Body of pancreas (tissue), 4 donors: ENCODE measurements at regions not wholly inside any gene's neighbourhood (a gene's known extent, or its start where the extent isn't known, plus 50 kb on each side); places are given as distances from the start of the nearest gene placed in this dataset.

Source experiments
- ATAC-seq: fragments of 150-250 bp; one replicate; pipeline ENCODE4 v1.9.1; 2016
- DNase-seq, 4 donors: peaks; one replicate each; pipeline ENCODE4 v3.0.0-alpha.2; 2019
- H3K27ac ChIP-seq, 4 donors: fragments of 200-600 bp; sonication (generic); 1 replicate in 3 of 4; 2 replicates in 1 of 4; pipeline versions ENCODE4 v1.5.1 to v1.6.1; 2016 to 2019; ENCODE audit warnings: mild to moderate bottlenecking in 1 of 4, mixed read lengths in 1 of 4, moderate library complexity in 1 of 4
- H3K27me3 ChIP-seq, 2 donors: fragments of 200-600 bp; sonication (generic); one replicate each; pipeline ENCODE4 v1.6.0; 2016; ENCODE audit warnings: mild to moderate bottlenecking in 1 of 2
- H3K36me3 ChIP-seq, 2 donors: fragments of 200-600 bp; sonication (generic); replicated peaks in 1 of 2; 2 replicates each; pipeline ENCODE4 v1.5.1; 2016; ENCODE audit warnings: low read depth in 2 of 2; ENCODE audit not compliant: insufficient read depth in 1 of 2
- H3K4me1 ChIP-seq: fragments of 200-600 bp; sonication (generic); one replicate; pipeline ENCODE4 v1.6.0; 2016
- H3K4me3 ChIP-seq, 2 donors: fragments of 200-600 bp; sonication (generic); 1 replicate in 1 of 2; 2 replicates in 1 of 2; pipeline ENCODE4 v1.5.1; 2016 to 2019
- H3K9me3 ChIP-seq, 3 donors: fragments of 200-600 bp; sonication (generic); 1 replicate in 2 of 3; 2 replicates in 1 of 3; pipeline ENCODE4 v1.5.1; 2016
- CTCF ChIP-seq, 7 experiments: fragments of 450-650 bp in 4 of 7; fragments of 200-600 bp in 3 of 7; sonication (generic) in 3 of 7; IDR thresholded peaks; one replicate each; pipeline ENCODE4 v1.5.1; 2016 to 2019; ENCODE audit warnings: antibody characterized with exemption in 7 of 7
- POLR2A ChIP-seq, 3 donors: fragments of 450-650 bp; IDR thresholded peaks; one replicate each; pipeline ENCODE4 v1.6.1; 2016; ENCODE audit warnings: antibody characterized with exemption in 3 of 3, mild to moderate bottlenecking in 2 of 3
- WGBS, 2 donors: methylation state at CpG; one replicate each; pipeline ENCODE4 v1.1.5; 2017; 5-methylcytosine and 5-hydroxymethylcytosine counted together
- intact Hi-C: fragments of 100-400 bp; cut with DNase I; formaldehyde crosslinking; loops from one replicate; pipeline ENCODE4 v1.15.1; 2023

DNA sequence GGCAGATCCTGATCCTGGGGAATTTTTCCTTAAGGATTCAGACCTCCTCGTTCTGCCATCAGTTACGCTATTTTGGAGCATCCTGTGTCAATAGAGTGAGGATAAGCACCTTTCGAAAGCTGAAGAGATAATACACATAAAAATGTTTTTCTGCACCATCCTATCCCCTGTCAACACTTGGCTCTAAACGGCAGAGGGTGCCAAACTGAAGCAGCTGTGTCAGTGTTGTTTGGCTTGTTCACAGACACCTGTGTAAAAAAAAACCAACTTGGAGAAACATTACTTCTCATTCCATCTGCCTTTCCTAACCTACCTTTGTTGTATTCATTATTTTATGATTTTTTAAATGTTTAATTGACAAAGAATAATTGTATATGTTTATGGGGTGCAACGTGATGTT, 417.0 kb upstream of the DDI1 start:
- no peaks in the 10 kb centered on the region for H3K9me3 ChIP-seq
- no peak for ATAC-seq
- H3K4me3 ChIP-seq = no peak overlapping the region
- intact Hi-C loops = no loop called here
- H3K27me3 ChIP-seq = no peaks in the 10 kb centered on the region
- no peak overlapping the region for H3K27ac ChIP-seq
- no peak for TF ChIP-seq POLR2A (IDR thresholded peaks at IDR 0.05)
- TF ChIP-seq CTCF (IDR thresholded peaks at IDR 0.05) = peak in 4 of 7 experiments; percentile 7 to 30 (median 12)
- no peaks in the 10 kb centered on the region for H3K36me3 ChIP-seq
- 27 to 41% methylated on average over 5 of the region's 5 CpGs for WGBS, 2 donors
- DNase-seq = peak in 2 of 4 donors; percentile 13 to 45
- no peaks in the 10 kb centered on the region for H3K4me1 ChIP-seq

- H3K4me3 ChIP-seq = no peak overlapping the region
- no peak for DNase-seq
- no peak overlapping the region for H3K27ac ChIP-seq
- TF ChIP-seq POLR2A (IDR thresholded peaks at IDR 0.05) = no peak
- no peak for TF ChIP-seq CTCF (IDR thresholded peaks at IDR 0.05)
- no peaks in the 10 kb centered on the region for H3K4me1 ChIP-seq
- no peaks in the 10 kb centered on the region for H3K36me3 ChIP-seq
- 32 to 37% methylated on average over 2 of the region's 2 CpGs for WGBS, 2 donors
- H3K9me3 ChIP-seq = no peaks in the 10 kb centered on the region
- H3K27me3 ChIP-seq = no peaks in the 10 kb centered on the region
- ATAC-seq = no peak
- intact Hi-C loops = no loop called here
Measured at GRCh38 chr11:103619938-103620337, 416.5 kb upstream of the DDI1 start.

- DNase-seq = no peak
- no peaks in the 10 kb centered on the region for H3K9me3 ChIP-seq
- ATAC-seq = no peak
- TF ChIP-seq POLR2A (IDR thresholded peaks at IDR 0.05) (no peak), CTCF (IDR thresholded peaks at IDR 0.05) (no peak)
- no peaks in the 10 kb centered on the region for H3K27me3 ChIP-seq
- H3K4me1 ChIP-seq = no peaks in the 10 kb centered on the region
- WGBS, 2 donors = 82 to 91% methylated on average over 2 of the region's 2 CpGs
- H3K36me3 ChIP-seq = no peaks in the 10 kb centered on the region
- H3K27ac ChIP-seq = no peak overlapping the region
- intact Hi-C loops = no loop called here
- no peak overlapping the region for H3K4me3 ChIP-seq
Measured at GRCh38 chr11:103622296-103622695, 414.1 kb upstream of the DDI1 start.

DNA sequence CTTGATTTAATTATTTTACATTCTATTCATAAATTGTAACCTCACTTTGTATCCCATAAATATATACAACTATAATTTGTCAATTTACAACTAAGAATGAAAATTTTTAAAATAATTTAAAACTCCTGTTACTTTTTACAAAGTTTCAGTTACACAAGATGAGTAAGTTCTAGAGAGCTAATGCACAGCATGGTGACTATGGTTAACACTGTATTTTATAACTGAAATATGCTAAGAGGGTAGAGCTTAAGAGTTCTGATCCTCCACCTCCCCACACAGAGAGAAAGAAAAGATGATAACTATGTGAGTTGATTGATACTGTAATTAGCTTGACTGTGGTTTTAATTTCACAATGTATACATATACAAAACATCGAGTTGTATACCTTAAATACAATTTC, 412.5 kb upstream of the DDI1 start:
- TF ChIP-seq CTCF (IDR thresholded peaks at IDR 0.05) (no peak), POLR2A (IDR thresholded peaks at IDR 0.05) (no peak)
- H3K27me3 ChIP-seq = no peaks in the 10 kb centered on the region
- WGBS, 2 donors = 42 to 48% methylated on average over 1 of the region's 1 CpG

GRCh38 chr11:103624708-103625623, 411.5 kb upstream of the DDI1 start:
- intact Hi-C loops = no loop called here
- Histone ChIP-seq H3K27ac (no peak overlapping the region), H3K9me3 (no peaks in the 10 kb centered on the region), H3K4me1 (no peaks in the 10 kb centered on the region), H3K4me3 (no peak overlapping the region), H3K36me3 (no peaks in the 10 kb centered on the region), H3K27me3 (no peaks in the 10 kb centered on the region)
- 76 to 86% methylated on average over 5 of the region's 5 CpGs for WGBS, 2 donors
- no peak for TF ChIP-seq POLR2A (IDR thresholded peaks at IDR 0.05)
- no peak for TF ChIP-seq CTCF (IDR thresholded peaks at IDR 0.05)
- DNase-seq (no peak), ATAC-seq (no peak)

More for the DNA sequence above, 412.5 kb upstream of the DDI1 start:
- H3K27ac ChIP-seq = no peak overlapping the region
- intact Hi-C loops = no loop called here
- H3K36me3 ChIP-seq = no peaks in the 10 kb centered on the region
- H3K9me3 ChIP-seq = no peaks in the 10 kb centered on the region
- H3K4me1 ChIP-seq = no peaks in the 10 kb centered on the region
- H3K4me3 ChIP-seq = no peak overlapping the region
- ATAC-seq = no peak
- no peak for DNase-seq
